ENCODE measurements at regions not wholly inside any gene's neighbourhood (a gene's known extent, or its start where the extent isn't known, plus 50 kb on each side); places are given as distances from the start of the nearest gene placed in this dataset.

GRCh38 chr15:98422130-98422478 lies 226.2 kb upstream of the IGF1R start:
- DNase-seq, result no peak
- Histone ChIP-seq H3K27me3 (peaks cover 0 to 44% of the 10 kb centered on the region in 2 donors), H3K4me1 (peaks cover 0 to 17% (median 9%) of the 10 kb centered on the region in 4 donors), H3K36me3 (no peaks in the 10 kb centered on the region), H3K4me3 (peak overlapping the region in 1 of 2 donors; percentile 53), H3K27ac (no peak overlapping the region), H3K9me3 (no peaks in the 10 kb centered on the region)
- intact Hi-C loops (cut with DNase I; ENCODE audit: low total_unique reads), result loop anchor here (5.0 kb wide), 2 partner anchors 110 to 515 kb away; no protein-coding TSS in a partner anchor
- TF ChIP-seq CTCF (IDR thresholded peaks at IDR 0.05), result no peak

- H3K4me3 ChIP-seq, result no peak overlapping the region
- H3K27ac ChIP-seq, result no peak overlapping the region
- intact Hi-C loops (cut with DNase I; ENCODE audit: low total_unique reads), result no loop called here
- H3K27me3 ChIP-seq, result peaks cover 0 to 49% of the 10 kb centered on the region in 2 donors
- no peak for DNase-seq
- no peaks in the 10 kb centered on the region for H3K36me3 ChIP-seq
- peaks cover 0 to 31% (median 17%) of the 10 kb centered on the region in 4 donors for H3K4me1 ChIP-seq
- TF ChIP-seq CTCF (IDR thresholded peaks at IDR 0.05), result no peak
- no peaks in the 10 kb centered on the region for H3K9me3 ChIP-seq
Observed at GRCh38 chr15:98425173-98425572, 223.2 kb upstream of the IGF1R start.

GRCh38 chr15:98427321-98427720 lies 221.0 kb upstream of the IGF1R start:
- Histone ChIP-seq H3K27ac (no peak overlapping the region), H3K36me3 (no peaks in the 10 kb centered on the region), H3K9me3 (no peaks in the 10 kb centered on the region), H3K27me3 (peaks cover 0 to 32% of the 10 kb centered on the region in 2 donors), H3K4me3 (no peak overlapping the region), H3K4me1 (peaks cover 0 to 20% (median 7%) of the 10 kb centered on the region in 4 donors)
- intact Hi-C loops (cut with DNase I; ENCODE audit: low total_unique reads), result no loop called here
- no peak for DNase-seq
- TF ChIP-seq CTCF (IDR thresholded peaks at IDR 0.05), result no peak

- Histone ChIP-seq H3K27ac (peak overlapping the region; percentile 75 to 79), H3K36me3 (no peaks in the 10 kb centered on the region)
- DNase-seq, result peak; percentile 72 to 86
Observed at GRCh38 chr15:98428253-98428989, 219.9 kb upstream of the IGF1R start.

GRCh38 chr15:98431171-98431570 lies 217.2 kb upstream of the IGF1R start:
- no peak for TF ChIP-seq CTCF (IDR thresholded peaks at IDR 0.05)
- peaks cover 0 to 19% of the 10 kb centered on the region in 2 donors for H3K27me3 ChIP-seq
- H3K27ac ChIP-seq, result no peak overlapping the region
- H3K36me3 ChIP-seq, result no peaks in the 10 kb centered on the region
- no peaks in the 10 kb centered on the region for H3K9me3 ChIP-seq
- DNase-seq, result no peak
- intact Hi-C loops (cut with DNase I; ENCODE audit: low total_unique reads), result no loop called here
- H3K4me3 ChIP-seq, result no peak overlapping the region
- peaks cover 0 to 20% (median 7%) of the 10 kb centered on the region in 4 donors for H3K4me1 ChIP-seq

More at GRCh38 chr15:98428253-98428989, 219.9 kb upstream of the IGF1R start:
- intact Hi-C loops (cut with DNase I; ENCODE audit: low total_unique reads), result no loop called here
- peaks cover 0 to 20% (median 7%) of the 10 kb centered on the region in 4 donors for H3K4me1 ChIP-seq
- H3K27me3 ChIP-seq, result peaks cover 0 to 22% of the 10 kb centered on the region in 2 donors
- peak overlapping the region; percentile 45 to 57 for H3K4me3 ChIP-seq
- no peaks in the 10 kb centered on the region for H3K9me3 ChIP-seq
- TF ChIP-seq CTCF (IDR thresholded peaks at IDR 0.05), result peak; percentile 85 to 88
